WERI-Rb-1 (cell line): ENCODE measurements at regions not wholly inside any gene's neighbourhood (a gene's known extent, or its start where the extent isn't known, plus 50 kb on each side); places are given as distances from the start of the nearest gene placed in this dataset.

Source experiments
- DNase-seq: peaks from one replicate; pipeline ENCODE4 v3.0.0-alpha.2; 2020
- H3K27ac ChIP-seq: fragments of 250-450 bp; sonication (Bioruptor Pico); 2 replicates; pipeline ENCODE4 v1.5.1; 2020; ENCODE audit warnings: mild to moderate bottlenecking, moderate library complexity
- H3K27me3 ChIP-seq: fragments of 250-450 bp; sonication (Bioruptor Pico); 2 replicates; pipeline ENCODE4 v1.5.1; 2021; ENCODE audit warnings: mild to moderate bottlenecking, low read depth, moderate library complexity; ENCODE audit not compliant: insufficient read depth, severe bottlenecking
- H3K36me3 ChIP-seq: fragments of 250-450 bp; sonication (Bioruptor Pico); 2 replicates; pipeline ENCODE4 v1.5.1; 2020; ENCODE audit warnings: mild to moderate bottlenecking, moderate library complexity
- H3K4me3 ChIP-seq: 2 replicates; pipeline ENCODE4 v1.5.1; 2011; ENCODE audit warnings: low read depth, mild to moderate bottlenecking, control low read depth, low read length
- H3K9me3 ChIP-seq: fragments of 250-450 bp; sonication (Bioruptor Pico); 2 replicates; pipeline ENCODE4 v1.5.1; 2021; ENCODE audit warnings: mild to moderate bottlenecking, moderate library complexity; ENCODE audit not compliant: severe bottlenecking
- CTCF ChIP-seq: IDR thresholded peaks from 2 replicates; pipeline ENCODE4 v1.5.1; 2011; ENCODE audit warnings: low read depth, mild to moderate bottlenecking, control low read depth, inconsistent platforms, low read length

DNA sequence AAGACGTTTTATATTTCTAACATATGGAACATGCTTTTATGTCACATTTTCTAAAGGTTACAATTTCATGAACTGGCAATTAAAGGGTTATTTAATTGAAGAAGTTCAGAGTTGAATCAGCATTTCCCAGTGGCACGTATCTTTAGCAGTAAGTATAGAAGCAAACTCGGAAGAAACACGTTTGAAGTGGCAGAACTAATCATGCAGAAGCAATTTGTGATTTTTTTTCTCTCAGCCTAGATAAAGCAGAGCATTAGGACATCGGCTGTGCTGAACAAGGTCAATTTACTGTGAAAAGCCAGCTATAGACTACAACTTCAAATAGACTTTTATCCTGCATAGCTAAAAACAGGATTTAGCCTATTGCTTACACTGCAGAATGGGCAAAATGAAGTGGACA lies 104.7 kb downstream of the ISL1 start:
- no peak for TF ChIP-seq CTCF
- Histone ChIP-seq H3K27ac (no peak overlapping the region), H3K36me3 (no peaks in the 10 kb centered on the region), H3K27me3 (peaks cover 14% of the 10 kb centered on the region), H3K4me3 (no peak overlapping the region), H3K9me3 (no peaks in the 10 kb centered on the region)
- DNase-seq = no peak

DNA sequence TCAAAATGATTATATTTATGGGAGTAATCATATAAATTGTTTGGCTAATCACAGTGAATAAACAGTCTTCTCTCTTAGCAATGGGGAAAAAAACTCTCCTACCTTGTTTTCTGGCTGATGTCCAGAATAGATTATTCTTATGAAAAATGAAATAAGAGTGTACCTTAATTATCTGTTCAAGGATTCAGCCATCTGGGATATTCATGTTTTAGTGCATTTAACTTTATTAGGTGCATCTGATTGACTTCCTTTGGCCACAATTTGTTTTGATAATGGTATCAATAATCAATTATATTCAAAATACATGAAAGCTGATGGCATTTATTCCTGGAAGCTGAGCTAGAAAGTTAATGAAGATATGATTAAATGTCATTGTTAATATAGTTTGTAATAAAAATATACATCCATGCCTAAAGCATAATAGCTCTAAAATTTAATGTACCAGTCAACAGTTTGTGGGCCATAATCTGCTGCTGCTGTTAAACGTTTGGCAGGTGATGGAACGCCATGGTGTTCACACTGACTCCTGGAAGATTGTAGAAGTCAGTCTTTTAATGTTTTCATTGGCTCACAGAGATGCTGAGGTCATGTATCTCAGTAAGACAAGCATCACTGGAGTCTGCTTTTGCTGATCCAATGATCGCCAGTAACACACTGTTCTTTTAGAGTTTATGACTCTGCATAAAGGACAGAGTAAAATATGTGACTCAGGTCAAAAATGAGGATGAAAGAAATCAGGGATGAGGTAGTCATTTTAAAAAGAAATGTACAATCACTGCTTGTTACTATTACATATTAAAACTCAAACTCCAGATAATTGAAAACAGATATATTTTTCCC lies 105.8 kb downstream of the ISL1 start:
- Histone ChIP-seq H3K4me3 (no peak overlapping the region), H3K27me3 (peaks cover 18% of the 10 kb centered on the region), H3K27ac (no peak overlapping the region), H3K36me3 (no peaks in the 10 kb centered on the region), H3K9me3 (no peaks in the 10 kb centered on the region)
- no peak for DNase-seq
- TF ChIP-seq CTCF = no peak

- no peak overlapping the region for H3K4me3 ChIP-seq
- no peak overlapping the region for H3K27ac ChIP-seq
- H3K27me3 ChIP-seq = peaks cover 33% of the 10 kb centered on the region
- H3K9me3 ChIP-seq = no peaks in the 10 kb centered on the region
- no peak for TF ChIP-seq CTCF
- no peak for DNase-seq
- no peaks in the 10 kb centered on the region for H3K36me3 ChIP-seq
These were observed 111.6 kb downstream of the ISL1 start for GRCh38 chr5:51494821-51495220.

DNA sequence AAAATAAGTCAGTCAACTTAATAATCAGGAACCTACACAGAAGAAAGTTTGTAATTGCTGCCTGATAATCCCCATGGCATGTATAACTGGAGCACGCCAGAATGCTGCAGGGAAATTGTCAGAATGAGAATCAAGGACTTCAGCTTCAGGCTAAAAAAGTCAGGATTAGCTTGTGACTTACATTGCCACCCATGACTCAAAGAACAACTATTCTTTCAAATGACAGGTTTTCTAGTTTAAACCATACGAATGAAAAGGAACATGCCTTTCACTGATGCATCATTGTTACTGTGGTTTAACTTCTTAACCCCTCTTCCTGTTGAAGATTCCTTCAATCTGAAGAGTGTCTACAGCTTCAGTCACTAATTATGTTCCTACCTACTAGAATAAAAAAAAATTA lies 112.4 kb downstream of the ISL1 start:
- no peak overlapping the region for H3K4me3 ChIP-seq
- no peaks in the 10 kb centered on the region for H3K36me3 ChIP-seq
- H3K27ac ChIP-seq = no peak overlapping the region
- no peak for DNase-seq
- TF ChIP-seq CTCF = no peak
- H3K9me3 ChIP-seq = no peaks in the 10 kb centered on the region
- peaks cover 33% of the 10 kb centered on the region for H3K27me3 ChIP-seq

DNA sequence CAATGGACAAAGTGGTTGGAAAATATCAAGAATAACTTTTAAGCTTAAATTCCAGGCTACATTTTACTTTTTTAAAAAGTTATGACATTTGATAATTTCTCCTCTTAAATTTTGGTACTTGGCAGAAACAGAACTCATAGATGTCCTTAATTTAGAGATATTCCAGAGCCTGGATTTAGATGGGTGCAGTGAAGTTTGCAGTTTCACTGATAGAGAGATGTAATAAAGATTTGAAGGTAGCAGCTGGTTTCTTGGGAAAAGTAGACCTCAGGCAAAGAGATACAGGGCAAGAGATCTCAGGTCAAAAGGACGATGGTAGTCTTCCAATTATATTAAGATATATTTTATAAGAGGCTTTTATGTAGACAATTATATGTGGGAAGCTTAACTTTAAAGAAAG lies 134.6 kb downstream of the ISL1 start:
- H3K27ac ChIP-seq = no peak overlapping the region
- no peak for TF ChIP-seq CTCF

GRCh38 chr5:51518607-51519006 lies 135.4 kb downstream of the ISL1 start:
- Histone ChIP-seq H3K9me3 (no peaks in the 10 kb centered on the region), H3K27me3 (peaks cover 14% of the 10 kb centered on the region), H3K27ac (no peak overlapping the region), H3K36me3 (no peaks in the 10 kb centered on the region), H3K4me3 (no peak overlapping the region)
- no peak for DNase-seq
- no peak for TF ChIP-seq CTCF

More for the DNA sequence above, 134.6 kb downstream of the ISL1 start:
- Histone ChIP-seq H3K36me3 (no peaks in the 10 kb centered on the region), H3K27me3 (peaks cover 14% of the 10 kb centered on the region), H3K9me3 (no peaks in the 10 kb centered on the region), H3K4me3 (no peak overlapping the region)
- DNase-seq = no peak
